Mammary epithelial cell (primary cell): ENCODE measurements at regions not wholly inside any gene's neighbourhood (a gene's known extent, or its start where the extent isn't known, plus 50 kb on each side); places are given as distances from the start of the nearest gene placed in this dataset.

Source experiments
- CTCF ChIP-seq, 2 donors: IDR thresholded peaks in 1 of 2; conservative IDR thresholded peaks in 1 of 2; 2 replicates each; pipeline ENCODE4 v1.5.1; 2011 to 2012; ENCODE audit warnings: inconsistent platforms in 2 of 2, low read length in 2 of 2, mild to moderate bottlenecking in 2 of 2, control low read depth in 1 of 2, low read depth in 1 of 2; ENCODE audit not compliant: insufficient read depth in 1 of 2; ENCODE audit errors: extremely low read depth in 1 of 2
- EZH2 ChIP-seq: IDR thresholded peaks from 2 replicates; pipeline ENCODE4 v1.6.1; 2012; ENCODE audit warnings: low read length, inconsistent platforms, borderline replicate concordance

- TF ChIP-seq CTCF (conservative IDR thresholded peaks at IDR 0.05 in 1 of 2, IDR thresholded peaks at IDR 0.05 in 1 of 2; ENCODE audit: extremely low read depth in 1 of 2, insufficient read depth in 1 of 2, low read depth in 1 of 2, low read length in 2 of 2), result no peak
- no peak for TF ChIP-seq EZH2
Measured at GRCh38 chr15:93948726-93949125, 282.6 kb upstream of the MCTP2 start.
